ENCODE measurements at regions not wholly inside any gene's neighbourhood (a gene's known extent, or its start where the extent isn't known, plus 50 kb on each side); places are given as distances from the start of the nearest gene placed in this dataset.

DNA sequence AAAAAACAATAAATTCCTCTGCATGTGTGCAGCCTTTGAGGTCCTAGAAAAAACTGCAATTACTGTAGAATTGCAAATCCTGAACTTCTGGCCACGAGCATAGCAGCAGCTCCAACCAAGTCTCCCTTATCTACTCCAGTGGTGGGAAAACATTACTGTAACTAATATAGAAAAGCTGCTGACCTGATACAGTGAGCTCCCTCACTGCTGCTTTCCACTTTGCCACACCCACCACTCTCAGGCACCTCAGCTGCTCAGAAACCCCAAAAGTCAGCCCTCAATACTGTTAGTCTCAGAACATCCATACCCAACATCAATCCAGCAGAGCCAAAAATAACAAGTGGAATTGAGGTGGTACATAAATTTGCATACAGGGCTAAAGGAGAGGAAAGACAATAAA, 192.5 kb downstream of the POU4F1 start:
- intact Hi-C loops (cut with micrococcal nuclease), result no loop called here
- no peak for ATAC-seq (ENCODE audit: low read depth)
- CTCF ChIA-PET, result no interaction called here
- Mint-ChIP-seq H3K36me3 (ENCODE audit: low read depth) (no peaks in the 10 kb centered on the region), H3K27ac (no peak overlapping the region), H3K4me1 (no peaks in the 10 kb centered on the region), H3K4me3 (no peak overlapping the region), H3K27me3 (no peaks in the 10 kb centered on the region), H3K9me3 (no peaks in the 10 kb centered on the region)
- TF ChIP-seq, protein P1, sequence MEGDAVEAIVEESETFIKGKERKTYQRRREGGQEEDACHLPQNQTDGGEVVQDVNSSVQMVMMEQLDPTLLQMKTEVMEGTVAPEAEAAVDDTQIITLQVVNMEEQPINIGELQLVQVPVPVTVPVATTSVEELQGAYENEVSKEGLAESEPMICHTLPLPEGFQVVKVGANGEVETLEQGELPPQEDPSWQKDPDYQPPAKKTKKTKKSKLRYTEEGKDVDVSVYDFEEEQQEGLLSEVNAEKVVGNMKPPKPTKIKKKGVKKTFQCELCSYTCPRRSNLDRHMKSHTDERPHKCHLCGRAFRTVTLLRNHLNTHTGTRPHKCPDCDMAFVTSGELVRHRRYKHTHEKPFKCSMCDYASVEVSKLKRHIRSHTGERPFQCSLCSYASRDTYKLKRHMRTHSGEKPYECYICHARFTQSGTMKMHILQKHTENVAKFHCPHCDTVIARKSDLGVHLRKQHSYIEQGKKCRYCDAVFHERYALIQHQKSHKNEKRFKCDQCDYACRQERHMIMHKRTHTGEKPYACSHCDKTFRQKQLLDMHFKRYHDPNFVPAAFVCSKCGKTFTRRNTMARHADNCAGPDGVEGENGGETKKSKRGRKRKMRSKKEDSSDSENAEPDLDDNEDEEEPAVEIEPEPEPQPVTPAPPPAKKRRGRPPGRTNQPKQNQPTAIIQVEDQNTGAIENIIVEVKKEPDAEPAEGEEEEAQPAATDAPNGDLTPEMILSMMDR (IDR thresholded peaks at IDR 0.05), result no peak
- POLR2A ChIA-PET, result no interaction called here
- no peak for DNase-seq

DNA sequence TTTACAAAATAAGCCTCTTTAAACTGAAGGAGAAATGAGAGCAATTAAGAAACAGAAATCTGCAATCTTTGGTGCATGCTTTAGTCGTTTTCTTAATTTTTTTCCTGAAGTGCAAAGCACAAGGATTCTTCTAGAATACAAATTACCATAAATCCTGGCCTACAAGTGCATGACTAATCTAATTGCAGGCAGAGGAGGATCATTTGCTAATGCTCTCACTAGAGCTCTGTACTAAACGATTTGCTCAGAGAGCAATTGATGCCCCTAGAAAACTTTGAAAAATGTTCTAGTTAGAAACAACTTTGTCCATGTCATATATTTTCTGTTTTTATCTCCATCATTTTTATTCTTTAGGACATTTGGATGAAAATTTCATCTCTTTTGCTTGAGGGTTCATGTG, 193.2 kb downstream of the POU4F1 start:
- Mint-ChIP-seq H3K4me1 (no peaks in the 10 kb centered on the region), H3K27ac (no peak overlapping the region), H3K27me3 (no peaks in the 10 kb centered on the region), H3K36me3 (ENCODE audit: low read depth) (no peaks in the 10 kb centered on the region), H3K9me3 (no peaks in the 10 kb centered on the region), H3K4me3 (no peak overlapping the region)
- CTCF ChIA-PET, result no interaction called here
- intact Hi-C loops (cut with micrococcal nuclease), result no loop called here
- ATAC-seq (ENCODE audit: low read depth) (no peak), DNase-seq (no peak)
- TF ChIP-seq, protein P1 (IDR thresholded peaks at IDR 0.05), result no peak
- POLR2A ChIA-PET, result no interaction called here

GRCh38 chr13:78409172-78409571, 194.2 kb downstream of the POU4F1 start:
- intact Hi-C loops (cut with micrococcal nuclease), result no loop called here
- POLR2A ChIA-PET, result no interaction called here
- DNase-seq, result no peak
- CTCF ChIA-PET, result no interaction called here
- H3K4me3 Mint-ChIP-seq, result no peak overlapping the region
- no peak for ATAC-seq (ENCODE audit: low read depth)
- H3K4me1 Mint-ChIP-seq, result no peaks in the 10 kb centered on the region
- no peaks in the 10 kb centered on the region for H3K9me3 Mint-ChIP-seq
- H3K27me3 Mint-ChIP-seq, result peaks cover 6% of the 10 kb centered on the region
- TF ChIP-seq, protein P1 (IDR thresholded peaks at IDR 0.05), result no peak
- no peak overlapping the region for H3K27ac Mint-ChIP-seq
- no peaks in the 10 kb centered on the region for H3K36me3 Mint-ChIP-seq (ENCODE audit: low read depth)

DNA sequence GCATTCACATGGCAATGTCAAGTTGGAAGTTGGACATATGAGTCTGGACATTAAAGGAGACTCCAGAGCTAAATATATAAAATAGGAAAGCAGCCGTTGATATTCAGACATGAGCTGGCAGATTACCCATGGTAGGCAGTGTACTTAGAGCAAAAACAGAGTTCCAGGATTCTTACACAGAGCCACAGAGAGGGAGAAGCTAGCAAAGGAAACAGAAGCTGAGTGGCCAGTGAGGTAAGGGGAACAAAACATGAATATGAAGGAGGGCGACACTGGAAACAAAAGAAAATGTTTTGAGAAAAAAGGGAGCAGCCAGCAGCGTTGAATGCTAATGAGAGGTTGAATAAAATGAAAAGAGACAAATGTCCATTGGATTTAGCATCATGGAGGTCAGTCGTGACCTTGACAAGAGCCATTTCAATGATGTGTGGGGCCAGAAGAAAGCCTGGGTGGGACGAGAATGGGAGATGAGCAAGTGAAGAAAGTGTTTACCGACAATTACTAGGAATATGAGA, 198.4 kb downstream of the POU4F1 start:
- POLR2A ChIA-PET, result no interaction called here
- ATAC-seq (ENCODE audit: low read depth) (no peak), DNase-seq (no peak)
- Mint-ChIP-seq H3K27ac (no peak overlapping the region), H3K4me3 (no peak overlapping the region), H3K27me3 (peaks cover 9% of the 10 kb centered on the region), H3K9me3 (no peaks in the 10 kb centered on the region), H3K4me1 (no peaks in the 10 kb centered on the region), H3K36me3 (ENCODE audit: low read depth) (no peaks in the 10 kb centered on the region)
- TF ChIP-seq, protein P1 (IDR thresholded peaks at IDR 0.05), result no peak
- intact Hi-C loops (cut with micrococcal nuclease), result no loop called here
- CTCF ChIA-PET, result no interaction called here

DNA sequence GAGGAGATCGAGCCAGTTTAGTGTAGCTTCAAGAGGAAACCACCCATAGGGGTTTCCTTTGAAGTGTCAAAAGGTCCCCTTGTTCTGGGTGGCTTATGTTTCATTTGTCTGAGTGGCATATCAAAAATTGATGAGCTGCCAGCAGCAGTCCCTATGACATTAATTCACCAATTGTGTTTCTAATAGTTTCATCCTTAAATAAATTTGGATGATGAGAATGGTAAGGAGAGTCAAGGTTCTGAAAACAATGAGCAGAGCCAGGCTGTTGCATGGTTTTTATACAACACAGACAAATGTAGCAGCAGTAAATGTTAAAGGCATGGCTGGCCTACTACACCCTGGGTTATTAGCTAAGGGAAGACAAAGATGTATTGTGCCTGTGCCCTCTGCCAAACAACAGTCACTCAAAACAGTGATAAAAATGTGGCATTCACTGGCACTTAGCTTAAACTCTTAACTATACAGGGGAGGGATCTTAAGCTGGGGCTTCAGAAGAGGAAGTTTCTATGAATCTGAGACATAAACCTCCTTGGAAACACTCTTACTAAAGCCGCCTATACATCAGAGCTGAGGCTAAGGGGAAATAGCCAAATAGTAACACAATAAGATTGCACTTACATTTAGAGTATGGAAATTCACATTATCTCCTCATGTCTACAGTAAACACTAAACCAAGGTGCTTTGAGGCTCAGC, 200.5 kb downstream of the POU4F1 start:
- ChIA-PET CTCF (no interaction called here), POLR2A (no interaction called here)
- Mint-ChIP-seq H3K27me3 (peaks cover 9% of the 10 kb centered on the region), H3K4me3 (no peak overlapping the region), H3K36me3 (ENCODE audit: low read depth) (no peaks in the 10 kb centered on the region), H3K9me3 (peaks cover 2% of the 10 kb centered on the region), H3K4me1 (no peaks in the 10 kb centered on the region), H3K27ac (no peak overlapping the region)
- DNase-seq (no peak), ATAC-seq (ENCODE audit: low read depth) (no peak)
- TF ChIP-seq, protein P1 (IDR thresholded peaks at IDR 0.05), result no peak
- intact Hi-C loops (cut with micrococcal nuclease), result no loop called here
